WI38 (cell line): ENCODE measurements at regions not wholly inside any gene's neighbourhood (a gene's known extent, or its start where the extent isn't known, plus 50 kb on each side); places are given as distances from the start of the nearest gene placed in this dataset.

Experiments used
- H3K4me3 ChIP-seq: 2 replicates; pipeline ENCODE4 v1.5.1; 2011; ENCODE audit warnings: low read depth, mild to moderate bottlenecking, control low read depth, low read length
- CTCF ChIP-seq: IDR thresholded peaks from 2 replicates; pipeline ENCODE4 v1.5.1; 2012; ENCODE audit warnings: low read depth, mild to moderate bottlenecking, control low read depth, low read length

DNA sequence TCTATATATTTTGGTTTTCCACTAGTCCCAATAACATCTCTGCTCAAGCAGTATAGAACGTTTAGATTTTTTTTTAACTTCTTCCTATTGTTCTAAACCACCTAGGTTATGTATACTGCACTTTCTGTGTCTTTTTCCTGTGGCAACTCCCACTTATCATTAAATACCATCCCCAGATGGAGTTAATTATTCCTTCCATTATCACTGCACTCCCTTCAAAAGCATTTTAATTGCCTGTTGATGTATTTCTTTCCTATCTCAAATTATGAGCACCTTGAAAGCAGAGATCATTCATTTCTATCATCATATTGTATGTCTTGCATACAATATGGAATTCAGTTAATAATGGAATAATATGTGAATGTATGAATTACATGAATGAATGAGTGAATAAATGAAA lies 148.0 kb downstream of the HGF start:
- TF ChIP-seq CTCF = no peak
- no peak overlapping the region for H3K4me3 ChIP-seq

GRCh38 chr7:81618396-81619014 lies 151.3 kb downstream of the HGF start:
- no peak overlapping the region for H3K4me3 ChIP-seq
- TF ChIP-seq CTCF = no peak

DNA sequence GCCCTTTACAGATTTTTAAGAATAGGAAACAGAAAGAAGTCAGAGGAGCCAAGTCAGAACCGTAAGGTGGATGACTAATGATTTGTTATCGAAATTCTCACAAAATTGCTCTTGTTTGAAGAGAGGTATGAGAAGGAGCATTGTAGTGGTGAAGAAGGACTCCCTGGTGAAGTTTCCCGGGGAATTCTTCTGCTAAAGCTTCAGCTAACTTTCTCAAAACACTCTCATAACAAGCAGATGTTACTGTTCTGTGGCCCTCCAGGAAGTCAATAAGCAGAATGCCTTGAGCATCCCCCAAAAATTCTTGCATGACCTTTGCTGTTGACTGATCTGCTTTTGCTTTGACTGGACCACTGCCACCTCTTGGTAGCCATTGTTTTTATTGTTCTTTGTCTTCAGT lies 152.9 kb downstream of the HGF start:
- TF ChIP-seq CTCF = no peak

GRCh38 chr7:81611805-81612204 lies 158.0 kb downstream of the HGF start:
- H3K4me3 ChIP-seq = no peak overlapping the region
- no peak for TF ChIP-seq CTCF

More for the DNA sequence above, 152.9 kb downstream of the HGF start:
- no peak overlapping the region for H3K4me3 ChIP-seq

DNA sequence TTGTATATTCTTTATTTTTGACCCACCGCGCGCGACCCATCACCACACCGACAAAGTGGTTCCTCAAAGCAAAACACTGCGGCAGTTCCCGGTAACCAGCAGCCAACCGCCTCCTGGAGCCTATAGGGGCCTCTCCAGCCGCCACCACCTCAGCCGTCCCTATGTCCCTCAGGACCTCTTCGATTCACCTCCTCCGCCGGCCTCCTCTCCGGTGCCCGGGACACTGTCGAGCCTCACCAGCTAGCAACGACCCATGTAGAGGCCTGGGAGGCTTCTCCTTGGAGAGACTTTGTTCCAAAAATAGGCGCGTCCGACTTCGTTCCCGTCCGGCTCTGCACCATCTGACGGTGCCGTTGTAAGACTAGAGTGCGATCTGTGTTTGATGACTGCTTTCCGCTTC lies 158.8 kb downstream of the HGF start:
- TF ChIP-seq CTCF = no peak
- H3K4me3 ChIP-seq = no peak overlapping the region

GRCh38 chr7:81608748-81609382 lies 161.0 kb downstream of the HGF start:
- no peak overlapping the region for H3K4me3 ChIP-seq
- no peak for TF ChIP-seq CTCF

DNA sequence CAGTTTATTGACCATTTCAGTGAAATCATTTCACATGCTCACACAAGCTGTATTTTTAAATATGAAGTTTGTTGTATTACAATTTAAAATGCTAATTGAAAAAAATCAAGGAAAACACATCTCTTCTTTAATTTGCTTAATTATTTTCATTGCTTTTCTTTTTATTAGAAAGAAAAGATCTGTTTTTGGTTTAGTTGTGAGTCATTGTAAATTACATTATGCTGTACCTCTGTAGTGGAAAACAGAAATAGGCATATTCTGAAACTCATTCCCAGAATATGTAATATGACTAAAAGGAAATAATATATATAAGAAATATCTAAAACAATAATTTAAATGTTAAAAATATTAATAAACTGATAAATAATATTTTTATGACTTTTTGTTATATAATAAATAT lies 161.9 kb downstream of the HGF start:
- no peak for TF ChIP-seq CTCF
- no peak overlapping the region for H3K4me3 ChIP-seq
